CD4-positive, alpha-beta memory T cell (primary cell): ENCODE measurements at regions not wholly inside any gene's neighbourhood (a gene's known extent, or its start where the extent isn't known, plus 50 kb on each side); places are given as distances from the start of the nearest gene placed in this dataset.

ENCODE experiments used
- CTCF ChIA-PET: fragments of 350-600 bp; sonication (Branson Sonifier 250); formaldehyde crosslinking; loops from one replicate; lab custom pipeline; 2021; ENCODE audit warnings: inconsistent platforms; ENCODE audit not compliant: partially characterized antibody; lab: Charles Lee
- POLR2A ChIA-PET: fragments of 350-600 bp; sonication (Branson Sonifier 250); formaldehyde crosslinking; loops from one replicate; lab custom pipeline; 2021; ENCODE audit not compliant: partially characterized antibody; lab: Charles Lee
- DNase-seq, 5 donors: peaks; one replicate each; pipeline versions ENCODE4 v3.0.0 to v3.0.0-alpha.2; 2020 to 2022; ENCODE audit warnings: mixed read lengths in 1 of 5
- H3K27ac ChIP-seq: one replicate; pipeline ENCODE4 v1.7.0; 2013; ENCODE audit warnings: low read depth, low read length
- H3K27me3 ChIP-seq: 2 replicates; pipeline ENCODE4 v1.7.0; 2013; ENCODE audit warnings: mild to moderate bottlenecking, low read length, moderate library complexity; ENCODE audit not compliant: insufficient read depth
- H3K36me3 ChIP-seq: 2 replicates; pipeline ENCODE4 v1.7.0; 2013; ENCODE audit warnings: mild to moderate bottlenecking, low read length, moderate library complexity; ENCODE audit not compliant: insufficient read depth
- H3K4me1 ChIP-seq: 2 replicates; pipeline ENCODE4 v1.7.0; 2013; ENCODE audit warnings: mild to moderate bottlenecking, low read length, moderate library complexity; ENCODE audit not compliant: insufficient read depth
- H3K4me3 ChIP-seq, 2 donors: one replicate each; pipeline ENCODE4 v1.7.0; 2013; ENCODE audit warnings: low read length in 2 of 2, mild to moderate bottlenecking in 1 of 2
- H3K9me3 ChIP-seq, 2 donors: one replicate each; pipeline ENCODE4 v1.7.0; 2013; ENCODE audit warnings: low read length in 2 of 2, control low read depth in 1 of 2; ENCODE audit not compliant: control insufficient read depth in 1 of 2
- H3K27ac Mint-ChIP-seq, 7 donors: one replicate each; pipeline ENCODE4 v1.8.0; 2020 to 2021; ENCODE audit warnings: mixed read lengths in 7 of 7, mild to moderate bottlenecking in 6 of 7, inconsistent platforms in 3 of 7, moderate library complexity in 3 of 7
- H3K27me3 Mint-ChIP-seq, 2 donors: one replicate each; pipeline ENCODE4 v1.8.0; 2020 to 2021; ENCODE audit warnings: mixed read lengths in 2 of 2
- H3K36me3 Mint-ChIP-seq, 2 donors: one replicate each; pipeline ENCODE4 v1.8.0; 2020 to 2021; ENCODE audit warnings: mixed read lengths in 2 of 2, inconsistent platforms in 1 of 2, mild to moderate bottlenecking in 1 of 2
- H3K4me1 Mint-ChIP-seq, 4 donors: one replicate each; pipeline ENCODE4 v1.8.0; 2020 to 2021; ENCODE audit warnings: mixed read lengths in 4 of 4, mild to moderate bottlenecking in 1 of 4
- H3K4me3 Mint-ChIP-seq, 8 donors: one replicate each; pipeline ENCODE4 v1.8.0; 2020 to 2021; ENCODE audit warnings: mixed read lengths in 8 of 8, mild to moderate bottlenecking in 7 of 8, moderate library complexity in 6 of 8, inconsistent platforms in 3 of 8
- H3K9me3 Mint-ChIP-seq, 8 donors: one replicate each; pipeline ENCODE4 v1.8.0; 2020 to 2021; ENCODE audit warnings: mixed read lengths in 8 of 8, mild to moderate bottlenecking in 5 of 8, inconsistent platforms in 3 of 8, moderate library complexity in 1 of 8
- intact Hi-C: fragments of 100-400 bp; cut with micrococcal nuclease; formaldehyde crosslinking; loops from one replicate; pipeline ENCODE4 v1.15.1; 2023

- ChIA-PET CTCF (no interaction called here), POLR2A (no interaction called here)
- Mint-ChIP-seq H3K27me3 (no peaks in the 10 kb centered on the region), H3K27ac (no peak overlapping the region), H3K4me1 (no peaks in the 10 kb centered on the region), H3K9me3 (peaks cover 0 to 2% (median 0%) of the 10 kb centered on the region in 8 donors), H3K4me3 (no peak overlapping the region), H3K36me3 (no peaks in the 10 kb centered on the region)
- Histone ChIP-seq H3K27me3 (no peaks in the 10 kb centered on the region), H3K4me1 (no peaks in the 10 kb centered on the region), H3K27ac (no peak overlapping the region), H3K9me3 (no peaks in the 10 kb centered on the region), H3K36me3 (no peaks in the 10 kb centered on the region), H3K4me3 (no peak overlapping the region)
- intact Hi-C loops: no loop called here
- no peak for DNase-seq
Measured at GRCh38 chr2:54382601-54383000, 73.5 kb upstream of the SPTBN1 start.

GRCh38 chr2:54384301-54385203 lies 71.6 kb upstream of the SPTBN1 start:
- intact Hi-C loops: no loop called here
- CTCF ChIA-PET: no interaction called here
- no peaks in the 10 kb centered on the region for H3K36me3 Mint-ChIP-seq

GRCh38 chr2:54385271-54385670 lies 70.9 kb upstream of the SPTBN1 start:
- CTCF ChIA-PET: no interaction called here
- no peaks in the 10 kb centered on the region for H3K4me1 Mint-ChIP-seq

More at GRCh38 chr2:54384301-54385203, 71.6 kb upstream of the SPTBN1 start:
- Mint-ChIP-seq H3K27me3 (peaks cover 0 to 2% of the 10 kb centered on the region in 2 donors), H3K9me3 (peaks cover 0 to 2% (median 0%) of the 10 kb centered on the region in 8 donors), H3K4me1 (no peaks in the 10 kb centered on the region), H3K4me3 (no peak overlapping the region), H3K27ac (no peak overlapping the region)
- H3K27me3 ChIP-seq: no peaks in the 10 kb centered on the region
- no peak for DNase-seq
- H3K36me3 ChIP-seq: no peaks in the 10 kb centered on the region
- POLR2A ChIA-PET: no interaction called here
- H3K27ac ChIP-seq: no peak overlapping the region
- H3K9me3 ChIP-seq: no peaks in the 10 kb centered on the region
- H3K4me3 ChIP-seq: no peak overlapping the region
- H3K4me1 ChIP-seq: no peaks in the 10 kb centered on the region

GRCh38 chr2:54386585-54386984 lies 69.5 kb upstream of the SPTBN1 start:
- Histone ChIP-seq H3K27ac (no peak overlapping the region), H3K4me3 (no peak overlapping the region), H3K9me3 (no peaks in the 10 kb centered on the region), H3K36me3 (no peaks in the 10 kb centered on the region), H3K4me1 (no peaks in the 10 kb centered on the region), H3K27me3 (no peaks in the 10 kb centered on the region)
- Mint-ChIP-seq H3K27ac (no peak overlapping the region), H3K4me1 (no peaks in the 10 kb centered on the region), H3K9me3 (peaks cover 0 to 2% (median 0%) of the 10 kb centered on the region in 8 donors), H3K4me3 (no peak overlapping the region), H3K27me3 (peaks cover 0 to 2% of the 10 kb centered on the region in 2 donors), H3K36me3 (no peaks in the 10 kb centered on the region)
- POLR2A ChIA-PET: no interaction called here
- CTCF ChIA-PET: no interaction called here
- no peak for DNase-seq
- intact Hi-C loops: no loop called here

More at GRCh38 chr2:54385271-54385670, 70.9 kb upstream of the SPTBN1 start:
- H3K27me3 ChIP-seq: no peaks in the 10 kb centered on the region
- Mint-ChIP-seq H3K27me3 (peaks cover 0 to 2% of the 10 kb centered on the region in 2 donors), H3K36me3 (no peaks in the 10 kb centered on the region), H3K27ac (no peak overlapping the region), H3K9me3 (peaks cover 0 to 2% (median 0%) of the 10 kb centered on the region in 8 donors), H3K4me3 (no peak overlapping the region)
- no peak overlapping the region for H3K27ac ChIP-seq
- no peaks in the 10 kb centered on the region for H3K4me1 ChIP-seq
- DNase-seq: no peak
- H3K4me3 ChIP-seq: no peak overlapping the region
- no peaks in the 10 kb centered on the region for H3K36me3 ChIP-seq
- intact Hi-C loops: no loop called here
- POLR2A ChIA-PET: no interaction called here
- no peaks in the 10 kb centered on the region for H3K9me3 ChIP-seq

GRCh38 chr2:54387059-54387991 lies 68.8 kb upstream of the SPTBN1 start:
- Histone ChIP-seq H3K4me3 (no peak overlapping the region), H3K27me3 (no peaks in the 10 kb centered on the region), H3K9me3 (no peaks in the 10 kb centered on the region), H3K4me1 (no peaks in the 10 kb centered on the region), H3K27ac (no peak overlapping the region), H3K36me3 (no peaks in the 10 kb centered on the region)
- intact Hi-C loops: no loop called here
- H3K27me3 Mint-ChIP-seq: peaks cover 0 to 2% of the 10 kb centered on the region in 2 donors
- DNase-seq: no peak
- H3K27ac Mint-ChIP-seq: no peak overlapping the region
- H3K9me3 Mint-ChIP-seq: peaks cover 0 to 2% (median 0%) of the 10 kb centered on the region in 8 donors
- no peaks in the 10 kb centered on the region for H3K4me1 Mint-ChIP-seq
- H3K36me3 Mint-ChIP-seq: no peaks in the 10 kb centered on the region
- no peak overlapping the region for H3K4me3 Mint-ChIP-seq
- ChIA-PET CTCF (no interaction called here), POLR2A (interaction anchor here (0.6 to 0.7 kb wide), 2 partner anchors 31 to 82 kb away, joined by 3 read pairs; no protein-coding TSS in a partner anchor)

GRCh38 chr2:54388076-54388475 lies 68.1 kb upstream of the SPTBN1 start:
- H3K4me1 ChIP-seq: no peaks in the 10 kb centered on the region
- no peaks in the 10 kb centered on the region for H3K36me3 ChIP-seq
- intact Hi-C loops: no loop called here
- DNase-seq: no peak
- Mint-ChIP-seq H3K4me1 (no peaks in the 10 kb centered on the region), H3K36me3 (peaks cover 0 to under 1% of the 10 kb centered on the region in 2 donors), H3K27ac (no peak overlapping the region), H3K27me3 (peaks cover 0 to 2% of the 10 kb centered on the region in 2 donors), H3K4me3 (no peak overlapping the region), H3K9me3 (peaks cover 0 to 2% (median 0%) of the 10 kb centered on the region in 8 donors)
- ChIA-PET CTCF (no interaction called here), POLR2A (interaction anchor here (0.7 kb wide), 1 partner anchor 32 kb away, joined by 3 read pairs; no protein-coding TSS in a partner anchor)
- H3K27ac ChIP-seq: no peak overlapping the region
- H3K27me3 ChIP-seq: no peaks in the 10 kb centered on the region
- no peaks in the 10 kb centered on the region for H3K9me3 ChIP-seq
- H3K4me3 ChIP-seq: no peak overlapping the region
